ENCODE measurements at regions not wholly inside any gene's neighbourhood (a gene's known extent, or its start where the extent isn't known, plus 50 kb on each side); places are given as distances from the start of the nearest gene placed in this dataset.
"Not testable (repeated sequence)": the region's sequence is repeated elsewhere in the genome, so short reads cannot be mapped to it uniquely, and the experiment has no call there.

DNA sequence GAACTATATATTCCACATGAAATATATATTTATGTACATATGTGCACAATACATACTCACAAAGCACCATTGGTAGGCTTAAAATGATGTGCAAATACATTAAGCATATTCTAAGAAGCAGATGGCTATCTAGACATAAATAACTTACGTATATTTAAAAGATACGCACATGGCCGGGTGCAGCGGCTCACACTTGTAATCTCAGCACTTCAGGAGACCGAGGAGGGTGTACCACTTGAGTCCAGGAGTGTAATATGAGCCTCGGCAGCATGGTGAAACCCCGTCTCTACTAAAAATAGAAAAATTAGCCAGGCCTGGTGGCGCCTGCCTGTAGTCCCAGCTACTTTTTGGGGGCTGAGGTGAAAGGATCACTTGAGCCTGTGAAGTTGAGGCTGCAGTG is 189.9 kb downstream of the ANKRD36 start:
- TF ChIP-seq, protein P1, sequence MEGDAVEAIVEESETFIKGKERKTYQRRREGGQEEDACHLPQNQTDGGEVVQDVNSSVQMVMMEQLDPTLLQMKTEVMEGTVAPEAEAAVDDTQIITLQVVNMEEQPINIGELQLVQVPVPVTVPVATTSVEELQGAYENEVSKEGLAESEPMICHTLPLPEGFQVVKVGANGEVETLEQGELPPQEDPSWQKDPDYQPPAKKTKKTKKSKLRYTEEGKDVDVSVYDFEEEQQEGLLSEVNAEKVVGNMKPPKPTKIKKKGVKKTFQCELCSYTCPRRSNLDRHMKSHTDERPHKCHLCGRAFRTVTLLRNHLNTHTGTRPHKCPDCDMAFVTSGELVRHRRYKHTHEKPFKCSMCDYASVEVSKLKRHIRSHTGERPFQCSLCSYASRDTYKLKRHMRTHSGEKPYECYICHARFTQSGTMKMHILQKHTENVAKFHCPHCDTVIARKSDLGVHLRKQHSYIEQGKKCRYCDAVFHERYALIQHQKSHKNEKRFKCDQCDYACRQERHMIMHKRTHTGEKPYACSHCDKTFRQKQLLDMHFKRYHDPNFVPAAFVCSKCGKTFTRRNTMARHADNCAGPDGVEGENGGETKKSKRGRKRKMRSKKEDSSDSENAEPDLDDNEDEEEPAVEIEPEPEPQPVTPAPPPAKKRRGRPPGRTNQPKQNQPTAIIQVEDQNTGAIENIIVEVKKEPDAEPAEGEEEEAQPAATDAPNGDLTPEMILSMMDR (IDR thresholded peaks at IDR 0.05): not testable (repeated sequence)
- not testable (repeated sequence) for TF ChIP-seq POLR2A (IDR thresholded peaks at IDR 0.05)
